GM18951 (cell line): ENCODE measurements at regions not wholly inside any gene's neighbourhood (a gene's known extent, or its start where the extent isn't known, plus 50 kb on each side); places are given as distances from the start of the nearest gene placed in this dataset.

Source experiments
- POLR2A ChIP-seq: IDR thresholded peaks from 4 replicates; pipeline ENCODE4 v1.6.1; 2011; ENCODE audit warnings: mild to moderate bottlenecking; ENCODE audit not compliant: insufficient read length, insufficient read depth; ENCODE audit errors: extremely low read depth
- in situ Hi-C: fragments of 300-500 bp; cut with MboI; formaldehyde crosslinking; loops from one replicate; pipeline ENCODE4 v1.12.0; 2022; ENCODE audit warnings: low sequenced_read_pairs, mixed read lengths, inconsistent platforms; ENCODE audit not compliant: unreplicated experiment

GRCh38 chr2:65501074-65501473 lies 68.7 kb upstream of the SPRED2 start:
- in situ Hi-C loops = no loop called here

GRCh38 chr2:65500310-65501040 lies 68.1 kb upstream of the SPRED2 start:
- in situ Hi-C loops = no loop called here

More at GRCh38 chr2:65501074-65501473, 68.7 kb upstream of the SPRED2 start:
- TF ChIP-seq POLR2A = no peak

GRCh38 chr2:65499216-65499615 lies 66.8 kb upstream of the SPRED2 start:
- in situ Hi-C loops = no loop called here
- no peak for TF ChIP-seq POLR2A

More at GRCh38 chr2:65500310-65501040, 68.1 kb upstream of the SPRED2 start:
- TF ChIP-seq POLR2A = no peak

GRCh38 chr2:65498396-65498795 lies 66.0 kb upstream of the SPRED2 start:
- TF ChIP-seq POLR2A = no peak
- in situ Hi-C loops = no loop called here

- TF ChIP-seq POLR2A = no peak
- in situ Hi-C loops = no loop called here
Observed at GRCh38 chr2:65495251-65495877, 63.0 kb upstream of the SPRED2 start.

GRCh38 chr2:65494078-65494477 lies 61.7 kb upstream of the SPRED2 start:
- in situ Hi-C loops = no loop called here
- TF ChIP-seq POLR2A = no peak

GRCh38 chr2:65491381-65491905 lies 59.0 kb upstream of the SPRED2 start:
- in situ Hi-C loops = no loop called here
- no peak for TF ChIP-seq POLR2A

- no peak for TF ChIP-seq POLR2A
- in situ Hi-C loops = no loop called here
Observed at GRCh38 chr2:65490222-65490621, 57.8 kb upstream of the SPRED2 start.

GRCh38 chr2:65489269-65489668 lies 56.9 kb upstream of the SPRED2 start:
- in situ Hi-C loops = no loop called here
- no peak for TF ChIP-seq POLR2A

GRCh38 chr2:65488527-65488926 lies 56.1 kb upstream of the SPRED2 start:
- no peak for TF ChIP-seq POLR2A
- in situ Hi-C loops = no loop called here

- in situ Hi-C loops = no loop called here
- TF ChIP-seq POLR2A = no peak
Observed at GRCh38 chr2:65487404-65487803, 55.0 kb upstream of the SPRED2 start.

GRCh38 chr2:65486802-65487201 lies 54.4 kb upstream of the SPRED2 start:
- in situ Hi-C loops = no loop called here

GRCh38 chr2:65486282-65486681 lies 53.9 kb upstream of the SPRED2 start:
- no peak for TF ChIP-seq POLR2A
- in situ Hi-C loops = no loop called here

More at GRCh38 chr2:65486802-65487201, 54.4 kb upstream of the SPRED2 start:
- no peak for TF ChIP-seq POLR2A

- in situ Hi-C loops = no loop called here
- no peak for TF ChIP-seq POLR2A
Observed at GRCh38 chr2:65485839-65486238, 53.4 kb upstream of the SPRED2 start.

- in situ Hi-C loops = no loop called here
- TF ChIP-seq POLR2A = no peak
Observed at GRCh38 chr2:65483763-65484162, 51.4 kb upstream of the SPRED2 start.
